ENCODE measurements at regions not wholly inside any gene's neighbourhood (a gene's known extent, or its start where the extent isn't known, plus 50 kb on each side); places are given as distances from the start of the nearest gene placed in this dataset.

DNA sequence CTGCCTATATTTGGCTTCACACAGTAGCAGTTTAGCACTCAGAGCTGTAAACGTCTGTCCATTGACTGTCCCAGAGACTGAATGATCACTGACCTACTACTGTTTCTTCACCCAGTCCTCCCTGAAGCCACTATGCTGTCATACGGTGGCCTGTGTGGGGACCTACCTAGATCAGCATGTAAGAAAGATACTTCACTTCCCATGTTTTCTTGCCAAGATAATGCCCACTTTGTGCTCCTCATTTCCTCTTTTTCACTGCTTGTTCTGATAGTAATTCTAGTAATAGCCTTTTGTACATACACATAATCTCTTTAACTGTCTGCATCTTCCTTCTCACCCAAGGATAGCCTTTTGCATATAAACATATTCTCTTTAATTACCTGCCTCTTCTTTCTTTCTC is 109.9 kb upstream of the TIAM2 start:
- DNase-seq (no peak), ATAC-seq (no peak)
- H3K27ac Mint-ChIP-seq = peak overlapping the region in 1 of 10 donors; percentile 25
- peaks cover 6 to 45% (median 19%) of the 10 kb centered on the region in 3 donors for H3K36me3 Mint-ChIP-seq
- peaks cover 0 to 12% (median 4%) of the 10 kb centered on the region in 4 donors for H3K4me1 Mint-ChIP-seq
- H3K9me3 Mint-ChIP-seq = no peaks in the 10 kb centered on the region
- H3K27me3 Mint-ChIP-seq = no peaks in the 10 kb centered on the region
- no peak overlapping the region for H3K4me3 Mint-ChIP-seq
- POLR2A ChIA-PET = no interaction called here

DNA sequence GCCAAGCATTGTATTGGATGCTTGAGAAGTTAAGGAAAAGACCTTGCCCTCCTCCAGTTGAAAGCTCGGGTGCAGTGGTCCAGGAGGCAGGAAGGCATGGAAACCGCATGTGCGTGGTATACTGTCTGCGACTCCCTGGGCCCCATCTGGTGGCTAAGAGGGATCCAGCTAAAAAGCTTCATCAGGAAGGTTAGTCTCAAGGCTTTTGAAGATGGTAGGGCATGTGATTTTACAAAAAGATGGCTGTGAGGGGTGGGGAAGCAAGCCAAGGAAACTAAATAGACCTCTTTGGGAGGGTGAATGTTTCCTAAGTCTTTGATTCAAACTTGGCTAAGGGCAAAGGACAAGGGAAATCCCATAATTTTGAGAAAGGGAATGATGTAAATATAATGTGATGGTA is 109.1 kb upstream of the TIAM2 start:
- Mint-ChIP-seq H3K27me3 (no peaks in the 10 kb centered on the region), H3K4me3 (no peak overlapping the region), H3K9me3 (no peaks in the 10 kb centered on the region), H3K27ac (peak overlapping the region in 1 of 10 donors; percentile 43), H3K36me3 (peaks cover 6 to 45% (median 19%) of the 10 kb centered on the region in 3 donors), H3K4me1 (peaks cover 0 to 12% (median 4%) of the 10 kb centered on the region in 4 donors)
- DNase-seq = no peak
- no peak for ATAC-seq
- POLR2A ChIA-PET = no interaction called here

DNA sequence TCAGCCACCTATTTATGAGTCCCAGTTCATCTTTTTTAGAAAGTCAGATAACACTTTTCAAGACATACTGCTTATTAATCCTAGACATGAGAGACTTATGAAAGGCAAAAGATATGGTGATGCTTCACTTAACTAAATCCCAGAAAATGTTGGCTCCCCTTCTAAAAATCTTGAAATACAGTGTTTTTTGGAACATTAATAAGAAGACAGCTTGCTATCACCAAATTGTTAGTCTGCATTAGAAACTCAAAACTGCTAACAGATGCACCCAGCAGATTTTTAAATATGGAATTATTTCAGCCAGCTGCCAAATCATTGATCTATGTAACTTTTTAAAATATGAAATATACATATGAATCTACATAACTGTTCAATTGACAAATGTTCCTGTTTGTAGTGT is 108.6 kb upstream of the TIAM2 start:
- Mint-ChIP-seq H3K9me3 (no peaks in the 10 kb centered on the region), H3K4me3 (no peak overlapping the region), H3K27me3 (no peaks in the 10 kb centered on the region), H3K36me3 (peaks cover 6 to 45% (median 19%) of the 10 kb centered on the region in 3 donors), H3K4me1 (peaks cover 0 to 12% (median 4%) of the 10 kb centered on the region in 4 donors), H3K27ac (no peak overlapping the region)
- DNase-seq (no peak), ATAC-seq (no peak)
- POLR2A ChIA-PET = no interaction called here

DNA sequence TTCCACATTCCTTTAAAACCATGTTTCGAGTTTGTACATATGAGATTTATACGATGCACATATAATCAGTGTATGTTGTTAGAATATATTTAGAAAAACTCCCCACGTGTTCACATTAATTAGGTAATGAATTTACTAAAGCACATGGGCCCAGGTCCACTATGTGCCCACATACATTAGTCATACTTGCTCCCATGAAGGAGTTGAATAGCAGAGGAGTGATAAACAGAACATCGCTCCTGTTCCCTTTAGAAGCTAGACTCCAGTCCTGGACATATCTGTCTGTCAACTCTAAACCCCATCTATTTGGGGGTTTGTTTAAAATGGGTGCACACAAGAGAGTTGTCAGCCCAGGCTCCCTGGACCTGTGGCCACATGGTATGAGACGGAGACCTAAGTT is 108.1 kb upstream of the TIAM2 start:
- ATAC-seq = no peak
- no peaks in the 10 kb centered on the region for H3K27me3 Mint-ChIP-seq
- no peak overlapping the region for H3K4me3 Mint-ChIP-seq
- peaks cover 0 to 12% (median 4%) of the 10 kb centered on the region in 4 donors for H3K4me1 Mint-ChIP-seq
- POLR2A ChIA-PET = no interaction called here
- no peak overlapping the region for H3K27ac Mint-ChIP-seq
- no peaks in the 10 kb centered on the region for H3K9me3 Mint-ChIP-seq
- H3K36me3 Mint-ChIP-seq = peaks cover 6 to 45% (median 19%) of the 10 kb centered on the region in 3 donors
- no peak for DNase-seq

DNA sequence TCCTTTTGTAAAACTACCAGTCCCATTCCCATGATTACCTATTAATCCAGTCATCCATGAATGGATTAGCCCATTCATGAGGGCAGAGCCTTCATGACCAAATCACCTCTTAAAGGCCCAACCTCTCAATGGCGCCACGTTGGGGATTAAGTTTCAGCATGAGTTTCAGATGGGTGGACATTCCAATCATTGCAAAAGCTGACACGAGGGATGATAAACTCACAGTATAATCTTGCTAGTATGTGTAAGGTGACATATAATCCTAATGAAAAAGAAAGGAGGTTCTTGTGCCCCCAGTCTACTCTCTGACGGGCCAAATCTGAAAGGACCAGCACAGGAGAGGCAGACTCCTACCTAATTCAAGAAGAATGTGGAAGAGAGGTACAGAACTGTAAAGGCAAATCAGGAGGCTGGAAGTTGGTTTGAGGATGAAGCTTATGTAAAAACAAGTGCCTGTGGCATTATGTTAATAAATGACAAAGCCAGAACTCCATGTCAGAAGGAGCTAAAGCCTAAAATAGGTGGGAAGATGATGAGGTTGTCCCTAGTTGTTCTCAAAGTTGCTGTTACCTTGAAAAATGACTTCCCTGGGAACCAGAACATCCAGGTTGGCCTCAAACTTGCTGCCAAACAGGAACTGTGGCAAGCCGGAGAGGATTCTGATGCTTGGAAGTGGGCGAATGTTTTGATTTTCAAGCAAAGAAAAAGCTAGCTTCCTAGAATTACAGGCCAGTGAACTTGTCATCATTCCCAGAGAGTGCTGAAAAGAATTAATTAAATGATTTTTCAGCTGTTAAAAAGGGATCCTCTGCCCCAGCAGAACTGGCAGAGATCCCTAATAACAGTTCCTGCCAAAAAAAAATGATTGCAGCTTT is 106.5 kb upstream of the TIAM2 start:
- Mint-ChIP-seq H3K9me3 (no peaks in the 10 kb centered on the region), H3K36me3 (peaks cover 6 to 37% (median 10%) of the 10 kb centered on the region in 3 donors), H3K4me3 (no peak overlapping the region), H3K4me1 (peaks cover 0 to 12% (median 4%) of the 10 kb centered on the region in 4 donors), H3K27me3 (no peaks in the 10 kb centered on the region), H3K27ac (peak overlapping the region in 2 of 10 donors; percentile 9 to 32)
- POLR2A ChIA-PET = no interaction called here
- DNase-seq = no peak
- ATAC-seq = no peak

DNA sequence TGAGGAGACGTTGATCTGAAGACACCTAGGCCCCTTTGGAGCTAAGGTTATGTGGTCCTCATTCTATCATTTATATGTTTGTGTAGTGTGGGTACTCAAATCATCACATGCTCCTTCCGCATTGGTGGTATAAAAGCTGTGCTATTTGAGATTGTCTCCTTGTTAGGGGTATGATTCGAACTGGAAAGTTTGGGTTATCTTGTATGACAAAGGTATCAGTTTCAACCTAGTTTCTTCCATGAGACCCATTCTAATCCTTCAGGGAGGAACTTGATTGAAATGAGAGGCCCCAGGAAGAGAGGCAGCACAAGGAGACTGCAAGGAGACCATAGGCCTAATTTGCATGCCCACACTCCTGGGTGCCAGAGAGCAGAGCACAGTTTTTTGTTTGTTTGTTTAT is 104.2 kb upstream of the TIAM2 start:
- H3K27ac Mint-ChIP-seq = no peak overlapping the region
- no peak for DNase-seq
- H3K4me1 Mint-ChIP-seq = peaks cover 0 to 12% (median 5%) of the 10 kb centered on the region in 4 donors
- ATAC-seq = no peak
- no peak overlapping the region for H3K4me3 Mint-ChIP-seq
- POLR2A ChIA-PET = interaction anchor here (0.7 kb wide), 1 partner anchor 221 kb away, joined by 4 read pairs; no protein-coding TSS in a partner anchor
- peaks cover 0 to 28% (median 7%) of the 10 kb centered on the region in 3 donors for H3K36me3 Mint-ChIP-seq
- no peaks in the 10 kb centered on the region for H3K27me3 Mint-ChIP-seq
- H3K9me3 Mint-ChIP-seq = no peaks in the 10 kb centered on the region

DNA sequence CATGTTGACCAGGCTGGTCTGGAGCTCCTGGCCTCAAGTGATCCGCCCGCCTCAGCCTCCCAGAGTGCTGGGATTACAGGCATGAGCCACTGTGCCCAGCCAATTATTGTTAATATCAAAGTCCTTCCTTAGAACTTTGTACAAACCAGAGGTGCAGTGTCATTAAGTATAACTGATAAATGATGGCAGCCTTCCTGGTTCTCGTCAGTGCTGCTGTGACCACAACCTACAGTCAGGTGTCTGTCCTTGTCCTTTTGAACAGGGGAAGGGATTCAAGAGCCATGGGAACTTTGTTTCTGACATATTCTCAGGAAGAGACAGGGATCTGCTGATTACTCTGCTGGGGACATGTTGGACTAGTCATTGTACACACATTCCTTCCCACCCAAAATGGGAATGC is 103.2 kb upstream of the TIAM2 start:
- H3K4me1 Mint-ChIP-seq = peaks cover 0 to 12% (median 5%) of the 10 kb centered on the region in 4 donors
- POLR2A ChIA-PET = no interaction called here

DNA sequence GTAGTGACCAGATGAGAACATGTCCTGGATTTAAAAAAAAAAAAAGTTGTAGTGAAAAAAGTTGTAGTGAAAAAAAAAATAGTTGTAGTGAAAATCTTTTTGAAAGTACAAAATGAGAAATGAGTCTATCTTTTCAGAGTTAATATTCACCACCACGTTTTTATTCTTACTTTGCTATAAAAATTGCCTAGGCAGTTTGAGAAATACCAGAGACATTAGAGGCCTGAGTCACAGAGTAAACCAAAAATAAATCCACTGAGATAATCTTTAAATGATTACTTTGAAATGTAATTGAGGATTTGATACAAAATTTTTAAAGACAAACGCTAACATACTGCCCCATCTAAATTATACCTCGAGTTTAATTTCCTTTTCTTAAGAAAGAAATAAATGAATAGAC is 101.2 kb upstream of the TIAM2 start:
- Mint-ChIP-seq H3K27me3 (no peaks in the 10 kb centered on the region), H3K9me3 (no peaks in the 10 kb centered on the region), H3K4me3 (no peak overlapping the region), H3K36me3 (peaks cover 0 to 26% (median 6%) of the 10 kb centered on the region in 3 donors), H3K27ac (no peak overlapping the region), H3K4me1 (peaks cover 0 to 10% (median 4%) of the 10 kb centered on the region in 4 donors)
- POLR2A ChIA-PET = no interaction called here
- DNase-seq (no peak), ATAC-seq (no peak)

More for the DNA sequence above, 103.2 kb upstream of the TIAM2 start:
- no peaks in the 10 kb centered on the region for H3K27me3 Mint-ChIP-seq
- peaks cover 0 to 24% (median 4%) of the 10 kb centered on the region in 3 donors for H3K36me3 Mint-ChIP-seq
- H3K27ac Mint-ChIP-seq = no peak overlapping the region
- DNase-seq (no peak), ATAC-seq (no peak)
- H3K9me3 Mint-ChIP-seq = no peaks in the 10 kb centered on the region
- H3K4me3 Mint-ChIP-seq = no peak overlapping the region

DNA sequence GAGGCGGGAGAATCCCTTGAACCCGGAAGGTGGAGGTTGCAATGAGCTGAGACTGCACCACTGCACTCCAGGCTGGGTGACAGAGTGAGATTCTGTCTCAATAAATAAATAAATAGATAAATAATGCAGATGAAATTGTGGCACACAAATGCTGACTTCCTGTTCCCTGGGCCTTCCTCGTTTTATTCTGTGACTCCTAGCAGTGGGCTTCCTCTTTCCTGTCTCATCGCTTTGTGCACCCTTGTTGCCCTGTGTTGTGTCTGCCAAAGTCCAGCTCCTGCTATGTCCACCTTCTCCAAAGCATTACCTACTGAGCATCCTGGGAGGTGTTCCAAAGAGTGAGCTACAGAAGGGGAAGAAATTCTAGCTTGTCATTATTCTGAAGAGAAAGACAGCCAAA is 100.2 kb upstream of the TIAM2 start:
- Mint-ChIP-seq H3K27ac (peak overlapping the region in 3 of 10 donors; percentile 77 to 88 (median 85)), H3K9me3 (no peaks in the 10 kb centered on the region), H3K4me1 (peaks cover 0 to 5% (median 0%) of the 10 kb centered on the region in 4 donors), H3K27me3 (no peaks in the 10 kb centered on the region), H3K36me3 (peaks cover 0 to 24% (median 5%) of the 10 kb centered on the region in 3 donors), H3K4me3 (no peak overlapping the region)
- POLR2A ChIA-PET = no interaction called here
- DNase-seq (no peak), ATAC-seq (no peak)

DNA sequence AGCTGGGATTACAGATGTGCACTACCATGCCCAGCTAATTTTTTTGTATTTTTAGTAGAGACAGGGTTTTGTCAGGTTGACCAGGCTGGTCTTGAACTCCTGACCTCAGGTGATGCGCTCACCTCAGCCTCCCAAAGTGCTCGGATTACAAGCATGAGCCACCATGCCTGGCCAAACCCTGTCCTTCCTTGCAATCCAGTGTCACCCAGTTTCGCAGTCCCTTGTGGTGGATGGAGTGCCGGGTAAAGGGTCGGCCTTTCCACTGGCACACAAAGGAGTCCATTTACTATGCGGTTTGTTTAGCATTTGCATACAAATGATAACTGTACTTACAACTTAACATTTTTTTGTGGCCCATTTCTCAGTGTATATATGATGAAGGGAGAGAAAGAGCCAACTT is 99.3 kb upstream of the TIAM2 start:
- Mint-ChIP-seq H3K27me3 (no peaks in the 10 kb centered on the region), H3K36me3 (peaks cover 0 to 27% (median 4%) of the 10 kb centered on the region in 3 donors), H3K9me3 (no peaks in the 10 kb centered on the region), H3K27ac (no peak overlapping the region), H3K4me3 (no peak overlapping the region), H3K4me1 (peaks cover 0 to 4% (median 0%) of the 10 kb centered on the region in 4 donors)
- POLR2A ChIA-PET = no interaction called here
- DNase-seq (no peak), ATAC-seq (no peak)

DNA sequence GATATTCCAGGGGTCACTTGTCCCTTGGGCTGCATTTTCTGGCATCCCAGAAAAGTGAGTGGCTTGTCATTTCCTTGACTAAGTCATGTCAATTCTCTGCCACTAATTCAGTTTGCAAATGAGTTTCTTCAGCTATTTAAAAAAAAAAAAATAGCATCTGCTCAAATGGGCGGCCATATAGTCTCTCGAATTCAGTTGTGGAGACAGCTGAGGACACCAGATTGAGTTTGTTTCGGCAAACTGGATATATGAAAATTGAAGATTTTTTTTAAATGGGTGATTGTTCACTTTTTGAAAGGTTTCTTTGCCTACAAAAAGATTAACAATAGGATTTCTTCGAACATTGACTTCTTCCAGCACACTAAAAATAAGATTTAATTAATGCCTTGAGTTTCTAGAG is 96.3 kb upstream of the TIAM2 start:
- Mint-ChIP-seq H3K36me3 (peaks cover 0 to 33% (median 15%) of the 10 kb centered on the region in 3 donors), H3K4me3 (no peak overlapping the region), H3K9me3 (no peaks in the 10 kb centered on the region), H3K27ac (no peak overlapping the region), H3K27me3 (no peaks in the 10 kb centered on the region), H3K4me1 (peaks cover 0 to 2% (median 0%) of the 10 kb centered on the region in 4 donors)
- no peak for DNase-seq
- ATAC-seq = no peak
- POLR2A ChIA-PET = no interaction called here

DNA sequence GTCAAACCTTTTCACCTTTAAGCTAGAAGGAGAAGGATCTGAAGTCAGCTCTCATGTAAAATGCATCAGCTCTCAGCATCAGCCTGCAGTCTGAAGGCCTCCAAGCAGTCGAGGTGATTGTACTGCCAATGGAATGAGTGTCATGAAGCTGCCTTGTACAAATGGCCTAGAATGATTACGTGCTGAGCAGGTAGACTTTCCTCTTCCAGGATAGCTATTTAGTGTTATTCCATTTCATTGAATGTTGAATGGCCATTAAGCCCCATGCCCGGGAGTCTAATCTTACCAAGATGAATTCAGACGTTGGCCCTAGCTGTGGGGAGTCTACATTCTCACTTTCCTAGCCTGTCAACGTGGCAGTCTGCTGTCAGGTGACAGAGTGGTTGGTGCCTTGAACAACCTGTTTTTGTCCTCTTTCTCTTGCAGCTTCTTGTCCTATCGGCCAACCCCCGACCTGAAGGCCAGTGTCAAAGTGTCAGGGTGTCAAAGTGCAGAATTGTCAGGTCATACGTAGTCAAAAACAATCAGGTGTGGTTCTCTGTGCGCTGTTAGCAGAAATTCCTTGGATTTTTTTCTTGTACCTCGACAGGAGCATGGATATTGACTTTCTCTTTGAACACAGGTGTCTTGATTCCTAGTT is 95.2 kb upstream of the TIAM2 start:
- Mint-ChIP-seq H3K9me3 (no peaks in the 10 kb centered on the region), H3K27me3 (no peaks in the 10 kb centered on the region), H3K27ac (no peak overlapping the region), H3K36me3 (peaks cover 0 to 34% (median 15%) of the 10 kb centered on the region in 3 donors), H3K4me3 (no peak overlapping the region), H3K4me1 (peaks cover 0 to 1% (median 0%) of the 10 kb centered on the region in 4 donors)
- POLR2A ChIA-PET = no interaction called here
- ATAC-seq (no peak), DNase-seq (no peak)

DNA sequence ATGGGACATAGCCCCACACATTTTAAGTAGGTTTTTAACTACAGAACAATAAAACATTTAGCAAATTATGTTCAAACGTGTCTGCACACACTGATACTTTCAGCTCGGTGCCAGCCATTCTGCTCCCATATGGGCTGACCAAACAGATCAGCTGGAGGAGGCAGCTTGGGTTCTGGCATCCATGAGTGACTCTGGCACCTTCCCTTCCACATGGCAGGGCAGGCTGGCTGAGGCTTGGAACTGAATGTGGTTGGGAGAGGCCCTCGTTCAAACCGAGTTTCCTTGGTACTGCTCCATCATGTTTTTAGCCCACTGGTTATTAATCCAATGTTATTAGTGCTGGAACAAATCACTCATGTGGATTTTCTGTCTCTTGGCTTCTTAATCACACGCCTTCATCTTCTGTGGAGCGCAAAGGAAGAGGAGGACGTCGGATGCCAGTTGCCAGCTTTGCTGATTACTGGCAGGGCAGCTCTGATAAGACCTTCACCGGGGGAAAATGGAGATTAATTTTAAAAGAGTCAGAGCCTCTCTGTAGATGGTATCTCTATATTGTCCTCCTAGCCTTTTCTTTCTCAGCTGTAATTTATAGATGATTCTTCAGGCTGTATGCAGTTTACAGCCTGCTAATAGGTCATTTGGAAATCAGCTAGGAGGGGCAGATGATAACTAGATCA is 93.1 kb upstream of the TIAM2 start:
- no peaks in the 10 kb centered on the region for H3K9me3 Mint-ChIP-seq
- ATAC-seq = no peak
- POLR2A ChIA-PET = no interaction called here

More for the DNA sequence above, 93.1 kb upstream of the TIAM2 start:
- Mint-ChIP-seq H3K27ac (no peak overlapping the region), H3K4me3 (no peak overlapping the region), H3K36me3 (peaks cover 0 to 28% (median 15%) of the 10 kb centered on the region in 3 donors), H3K27me3 (no peaks in the 10 kb centered on the region), H3K4me1 (no peaks in the 10 kb centered on the region)
- no peak for DNase-seq

Data from naive thymus-derived CD8-positive, alpha-beta T cell (primary cell).